NT2/D1 (cell line): ENCODE measurements at regions not wholly inside any gene's neighbourhood (a gene's known extent, or its start where the extent isn't known, plus 50 kb on each side); places are given as distances from the start of the nearest gene placed in this dataset.
"Not testable (repeated sequence)": the region's sequence is repeated elsewhere in the genome, so short reads cannot be mapped to it uniquely, and the experiment has no call there.

ENCODE experiments used
- DNase-seq: peaks from one replicate; pipeline ENCODE4 v3.0.0-alpha.2; 2011; ENCODE audit warnings: low read depth, low spot score
- H3K27me3 ChIP-seq: 2 replicates; pipeline ENCODE4 v1.6.0; 2011; ENCODE audit warnings: mild to moderate bottlenecking; ENCODE audit not compliant: insufficient read length, insufficient read depth
- H3K36me3 ChIP-seq: 2 replicates; pipeline ENCODE4 v1.6.1; 2011; ENCODE audit warnings: mild to moderate bottlenecking, low read length, mixed read lengths; ENCODE audit not compliant: insufficient read depth, insufficient read length
- H3K4me1 ChIP-seq: 2 replicates; pipeline ENCODE4 v1.5.1; 2011; ENCODE audit not compliant: insufficient read depth, insufficient read length
- H3K4me3 ChIP-seq: 2 replicates; pipeline ENCODE4 v1.5.1; 2011; ENCODE audit warnings: low read depth; ENCODE audit not compliant: insufficient read length
- H3K9ac ChIP-seq: 2 replicates; pipeline ENCODE4 v1.6.0; 2011; ENCODE audit warnings: low read depth; ENCODE audit not compliant: insufficient read length
- H3K9me3 ChIP-seq: 2 replicates; pipeline ENCODE4 v1.5.1; 2011; ENCODE audit warnings: mild to moderate bottlenecking, low read length; ENCODE audit not compliant: insufficient read depth
- SUZ12 ChIP-seq: IDR thresholded peaks from 2 replicates; pipeline ENCODE4 v1.6.1; 2011; ENCODE audit not compliant: insufficient read length, insufficient read depth; ENCODE audit errors: extremely low read depth
- YY1 ChIP-seq: IDR thresholded peaks from 2 replicates; pipeline ENCODE4 v1.6.1; 2011; ENCODE audit not compliant: insufficient read length, insufficient read depth
- ZNF274 ChIP-seq: IDR thresholded peaks from 2 replicates; pipeline ENCODE4 v1.6.1; 2011; ENCODE audit warnings: mild to moderate bottlenecking, low read depth, low read length

DNA sequence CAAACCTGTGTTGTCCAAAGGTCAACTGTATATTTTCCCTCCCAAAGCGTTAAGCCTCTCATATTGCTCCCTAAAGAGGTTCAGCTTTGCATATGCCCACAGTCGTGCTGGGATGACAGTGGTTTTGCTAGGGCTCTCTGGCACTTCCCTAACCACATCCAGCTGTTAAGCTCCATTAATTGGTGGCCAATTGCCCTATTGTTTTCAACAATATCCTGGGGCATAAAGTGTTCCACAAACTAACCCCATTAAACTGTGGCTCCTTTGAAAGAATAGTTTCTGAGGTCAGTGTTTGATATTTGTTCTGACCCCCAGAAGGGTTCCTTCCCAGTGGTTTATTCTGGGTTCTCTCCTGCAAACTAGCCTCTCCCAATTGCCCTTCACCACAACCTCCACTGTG lies 194.5 kb downstream of the HSD17B3 start:
- Histone ChIP-seq H3K4me3 (no peak overlapping the region), H3K9me3 (peaks cover 22% of the 10 kb centered on the region), H3K4me1 (no peaks in the 10 kb centered on the region), H3K27me3 (peaks cover 66% of the 10 kb centered on the region), H3K9ac (no peak overlapping the region), H3K36me3 (no peaks in the 10 kb centered on the region)
- no peak for DNase-seq
- TF ChIP-seq YY1 (no peak), SUZ12 (no peak), ZNF274 (no peak)

DNA sequence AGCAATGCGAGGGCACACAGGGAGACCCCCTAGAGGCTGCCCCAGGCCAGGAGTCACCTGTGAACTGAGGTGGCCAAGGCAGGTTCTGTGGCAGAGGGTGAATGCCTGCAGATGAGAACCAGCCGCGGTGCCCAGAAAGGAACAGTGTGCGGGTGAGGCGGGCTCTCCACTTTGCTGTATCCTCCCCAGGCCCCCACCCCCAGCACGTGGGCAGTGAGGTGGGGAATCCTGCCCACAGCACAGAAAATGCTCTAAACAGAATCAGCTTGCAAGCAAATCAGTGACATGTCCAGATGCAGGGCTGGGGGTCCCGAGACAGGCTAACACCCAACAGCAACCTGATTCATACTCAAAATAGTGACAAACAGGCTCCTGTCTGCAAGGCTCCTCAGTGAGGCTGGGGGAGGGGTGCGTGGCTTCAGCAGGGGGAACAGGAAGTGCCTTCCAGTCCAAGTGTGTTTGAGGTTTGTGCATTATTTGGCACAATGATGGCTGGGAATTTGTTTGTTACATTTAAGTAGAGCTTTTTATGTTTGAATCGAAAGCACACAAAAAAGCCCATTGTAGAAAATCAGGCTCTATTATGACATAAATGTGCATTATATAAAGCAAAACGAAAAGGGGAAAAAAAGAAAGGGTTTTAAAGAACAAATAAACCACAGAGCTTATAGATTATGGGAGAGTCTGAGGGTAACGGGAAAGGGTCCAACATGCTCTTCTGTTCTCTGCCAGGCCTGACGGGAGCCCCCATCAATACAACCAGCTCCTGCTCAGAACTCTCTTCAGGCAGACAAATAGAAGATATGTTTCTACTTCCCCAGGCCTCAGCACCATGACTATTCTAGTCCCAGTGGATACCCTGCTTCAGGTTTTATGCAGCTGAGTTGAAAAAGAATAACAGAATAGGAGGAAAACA lies 201.3 kb downstream of the HSD17B3 start:
- DNase-seq, result no peak
- H3K36me3 ChIP-seq, result no peaks in the 10 kb centered on the region
- H3K4me1 ChIP-seq, result peaks cover 4% of the 10 kb centered on the region
- peak overlapping the region; percentile 11 for H3K9ac ChIP-seq
- TF ChIP-seq SUZ12 (no peak), YY1 (no peak), ZNF274 (no peak)
- H3K9me3 ChIP-seq, result peaks cover 12% of the 10 kb centered on the region
- no peak overlapping the region for H3K4me3 ChIP-seq
- H3K27me3 ChIP-seq, result peaks cover 7% of the 10 kb centered on the region

DNA sequence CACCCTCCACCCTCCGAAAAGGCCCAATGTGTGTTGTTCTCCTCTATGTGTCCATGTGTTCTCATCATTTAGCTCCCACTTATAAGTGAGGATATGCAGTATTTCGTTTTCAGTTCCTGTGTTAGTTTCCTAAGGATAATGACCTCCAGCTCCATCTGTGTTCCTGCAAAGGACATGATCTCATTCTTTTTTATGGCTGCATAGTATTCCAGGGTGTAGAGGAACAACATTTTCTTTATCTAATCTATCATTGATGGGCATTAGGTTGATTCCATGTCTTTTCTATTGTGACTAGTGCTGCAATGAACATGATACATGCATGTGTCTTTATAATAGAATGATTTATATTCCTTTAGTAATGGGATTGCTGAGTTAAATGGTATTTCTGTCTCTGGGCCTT lies 211.3 kb downstream of the HSD17B3 start:
- H3K27me3 ChIP-seq, result not testable (repeated sequence)

DNA sequence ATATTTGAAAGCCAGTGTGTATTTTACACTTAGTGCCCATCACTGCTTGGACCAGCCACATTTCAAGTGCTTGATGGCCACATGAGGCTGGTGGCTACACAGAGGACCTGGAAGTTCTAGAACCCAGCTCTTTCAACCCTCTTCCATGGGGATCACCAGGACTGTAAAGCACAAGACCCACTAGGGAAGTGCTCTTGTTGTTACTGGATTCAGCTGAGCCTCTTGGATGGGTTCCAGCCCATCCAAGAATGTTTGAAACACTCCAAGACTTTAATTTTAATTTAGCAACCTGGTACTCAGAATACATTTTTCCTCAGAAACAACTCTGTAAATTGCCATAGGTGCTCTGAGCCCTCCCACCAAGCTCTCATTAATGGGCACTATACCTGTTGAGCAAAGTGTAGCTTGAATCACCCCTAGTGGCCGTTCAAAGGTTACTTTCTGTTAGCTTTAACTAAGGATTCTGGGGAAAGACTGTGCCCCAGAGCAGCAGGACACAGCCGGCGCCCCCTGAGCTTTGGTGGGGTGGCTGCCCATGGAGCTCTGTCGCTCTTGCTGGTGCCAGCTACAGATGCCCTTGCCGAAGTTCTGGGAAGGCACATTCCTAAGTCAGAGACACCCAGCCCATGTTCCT lies 212.4 kb downstream of the HSD17B3 start:
- no peak for DNase-seq

More for the DNA sequence above, 211.3 kb downstream of the HSD17B3 start:
- not testable (repeated sequence) for H3K9ac ChIP-seq, DNase-seq, H3K36me3 ChIP-seq, H3K9me3 ChIP-seq, H3K4me3 ChIP-seq
- H3K4me1 ChIP-seq, result peaks cover 11% of the 10 kb centered on the region

DNA sequence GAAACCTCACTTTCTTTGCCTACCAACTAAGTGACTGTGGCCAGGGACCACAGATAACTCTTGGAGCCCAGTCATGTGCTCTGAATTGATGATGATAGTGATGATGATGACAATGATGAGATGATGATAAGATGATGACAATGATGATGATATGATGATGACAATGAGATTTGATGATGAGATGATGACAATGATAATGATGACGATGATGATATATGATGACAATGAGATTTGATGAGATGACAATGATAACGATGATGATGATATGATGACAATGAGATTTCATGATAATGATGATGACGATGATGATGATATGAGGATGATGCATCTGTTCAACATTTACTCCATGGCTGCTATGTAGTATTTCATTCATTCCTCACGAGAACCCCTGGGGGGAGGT lies 213.0 kb downstream of the ERCC6L2 start:
- Histone ChIP-seq H3K9ac (no peak overlapping the region), H3K4me3 (no peak overlapping the region), H3K9me3 (no peaks in the 10 kb centered on the region; the same call in 1 of the 2 replicates), H3K4me1 (peaks cover 13% of the 10 kb centered on the region), H3K36me3 (no peaks in the 10 kb centered on the region), H3K27me3 (no peaks in the 10 kb centered on the region)
- DNase-seq, result no peak
- no peak for TF ChIP-seq SUZ12
- no peak for TF ChIP-seq YY1
- no peak for TF ChIP-seq ZNF274

More for the DNA sequence above, 212.4 kb downstream of the HSD17B3 start:
- TF ChIP-seq YY1 (no peak), SUZ12 (no peak), ZNF274 (no peak)
- Histone ChIP-seq H3K27me3 (no peaks in the 10 kb centered on the region), H3K9ac (no peak overlapping the region), H3K9me3 (no peaks in the 10 kb centered on the region; the same call in 1 of the 2 replicates), H3K4me3 (no peak overlapping the region), H3K4me1 (peaks cover 13% of the 10 kb centered on the region), H3K36me3 (no peaks in the 10 kb centered on the region)

DNA sequence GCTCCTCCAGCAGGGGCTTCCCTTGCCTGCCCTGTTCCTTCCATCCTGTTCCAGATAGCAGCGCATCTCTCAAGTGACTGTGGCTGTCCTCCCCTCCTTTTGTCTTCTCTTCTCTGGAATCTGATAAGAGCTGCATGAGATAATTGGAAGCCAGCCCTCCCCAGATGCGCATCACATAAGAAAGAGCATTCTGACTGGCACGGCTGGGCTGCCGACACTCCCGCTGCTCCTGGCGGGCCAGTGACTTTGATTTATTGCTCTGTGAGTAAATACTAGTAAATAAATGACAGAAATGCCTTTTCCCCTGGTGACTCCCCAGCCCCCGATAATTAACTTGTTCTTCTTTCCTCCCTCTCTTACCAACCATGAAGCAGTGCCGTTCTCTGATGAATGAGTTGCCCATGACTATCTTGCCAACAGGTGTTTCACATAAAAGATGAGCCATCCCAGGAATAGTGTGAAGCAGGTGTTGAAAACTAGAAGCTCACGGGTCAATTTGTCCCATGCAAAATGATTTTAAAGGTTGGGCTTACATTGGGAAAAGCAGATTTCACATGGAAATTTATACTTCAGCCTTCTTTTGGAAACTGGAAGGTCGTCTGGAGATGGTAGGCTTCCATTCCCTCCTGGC lies 212.3 kb downstream of the ERCC6L2 start:
- H3K4me1 ChIP-seq, result peaks cover 13% of the 10 kb centered on the region

DNA sequence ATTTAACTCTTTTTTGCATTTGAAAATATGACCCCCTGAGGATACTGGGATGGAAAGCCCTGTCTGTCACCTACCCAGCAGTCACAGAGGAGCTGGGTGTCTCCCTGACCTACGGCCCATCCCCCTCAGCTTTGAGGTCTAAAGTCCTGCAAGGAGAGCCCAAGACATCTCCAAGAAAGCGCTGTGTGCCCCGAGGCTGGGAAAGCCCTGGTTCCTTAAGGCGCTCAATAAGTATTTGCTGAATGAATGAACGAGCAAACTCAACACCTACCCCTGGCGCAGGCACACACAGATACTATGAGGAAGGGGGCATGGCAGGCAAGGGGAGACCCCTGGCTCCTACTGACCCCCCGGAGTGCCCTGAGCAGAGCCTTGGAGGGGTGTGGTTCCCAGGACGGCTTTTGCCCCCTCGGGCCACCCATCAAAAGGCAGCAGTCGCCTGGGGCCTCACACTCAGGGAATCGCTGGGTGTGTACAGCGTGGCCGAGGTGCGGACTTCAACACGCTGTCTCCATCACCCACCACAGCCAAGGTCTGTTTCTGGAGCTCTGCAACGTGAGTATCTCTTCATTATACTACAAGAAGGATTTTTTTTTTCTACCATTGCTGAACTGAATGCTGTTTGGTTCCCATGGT lies 211.6 kb downstream of the ERCC6L2 start:
- Histone ChIP-seq H3K4me1 (peaks cover 13% of the 10 kb centered on the region), H3K36me3 (no peaks in the 10 kb centered on the region), H3K9me3 (no peaks in the 10 kb centered on the region; the same call in 1 of the 2 replicates), H3K9ac (peak overlapping the region; percentile 28), H3K27me3 (no peaks in the 10 kb centered on the region), H3K4me3 (no peak overlapping the region)
- no peak for DNase-seq
- no peak for TF ChIP-seq ZNF274
- TF ChIP-seq SUZ12, result no peak
- no peak for TF ChIP-seq YY1

More for the DNA sequence above, 212.3 kb downstream of the ERCC6L2 start:
- no peak for TF ChIP-seq ZNF274
- no peak for TF ChIP-seq YY1
- no peak for TF ChIP-seq SUZ12
- Histone ChIP-seq H3K4me3 (no peak overlapping the region), H3K9me3 (no peaks in the 10 kb centered on the region; the same call in 1 of the 2 replicates), H3K9ac (no peak overlapping the region), H3K36me3 (no peaks in the 10 kb centered on the region), H3K27me3 (no peaks in the 10 kb centered on the region)
- peak; percentile 89 for DNase-seq
